B cell (primary cell): ENCODE measurements at regions not wholly inside any gene's neighbourhood (a gene's known extent, or its start where the extent isn't known, plus 50 kb on each side); places are given as distances from the start of the nearest gene placed in this dataset.

Source experiments
- ATAC-seq: fragments of 200-7000 bp; cut with Tn5 transposase; one replicate; pipeline ENCODE4 v1.10.0; 2021; ENCODE audit warnings: low read depth, mild to moderate bottlenecking, moderate number of reproducible peaks, moderate library complexity
- CTCF ChIA-PET: fragments of 350-600 bp; sonication (Branson Sonifier 250); formaldehyde crosslinking; loops from one replicate; lab custom pipeline; 2021; ENCODE audit warnings: antibody characterized with exemption, inconsistent platforms; lab: Charles Lee
- POLR2A ChIA-PET: fragments of 350-600 bp; sonication (Branson Sonifier 250); formaldehyde crosslinking; loops from one replicate; lab custom pipeline; 2021; ENCODE audit warnings: antibody characterized with exemption; lab: Charles Lee
- DNase-seq: peaks from one replicate; pipeline ENCODE4 v3.0.0; 2013
- H2AFZ ChIP-seq: 2 replicates; pipeline ENCODE4 v1.6.1; 2012; ENCODE audit warnings: mild to moderate bottlenecking, low read depth, low read length; ENCODE audit not compliant: insufficient read depth, poor library complexity, severe bottlenecking
- H3K27ac ChIP-seq, 2 donors: 1 replicate in 1 of 2; 2 replicates in 1 of 2; pipeline ENCODE4 v1.5.1; 2012 to 2013; ENCODE audit warnings: low read length in 2 of 2, mild to moderate bottlenecking in 2 of 2, moderate library complexity in 1 of 2
- H3K27me3 ChIP-seq, 4 experiments: fragments of 200-600 bp in 1 of 4; sonication (generic) in 1 of 4; replicated peaks in 1 of 4; 1 replicate in 2 of 4; 2 replicates in 2 of 4; pipeline versions ENCODE4 v1.6.1 to v1.7.0; 2013 to 2016; ENCODE audit warnings: low read length in 3 of 4, mild to moderate bottlenecking in 2 of 4, mixed read lengths in 1 of 4, moderate library complexity in 1 of 4; ENCODE audit not compliant: insufficient read depth in 4 of 4, control insufficient read depth in 3 of 4; ENCODE audit errors: control extremely low read depth in 1 of 4
- H3K36me3 ChIP-seq, 2 experiments: replicated peaks in 1 of 2; 1 replicate in 1 of 2; 2 replicates in 1 of 2; pipeline versions ENCODE4 v1.6.1 to v1.7.1; 2013; ENCODE audit warnings: low read length in 1 of 2; ENCODE audit not compliant: insufficient read depth in 2 of 2, control insufficient read depth in 1 of 2; ENCODE audit errors: control extremely low read depth in 1 of 2, extremely low read depth in 1 of 2
- H3K4me1 ChIP-seq, 2 donors: fragments of 200-600 bp in 1 of 2; sonication (generic) in 1 of 2; 1 replicate in 1 of 2; 2 replicates in 1 of 2; pipeline versions ENCODE4 v1.5.1 to v1.6.1; 2013 to 2017; ENCODE audit warnings: low read length in 2 of 2; ENCODE audit not compliant: control insufficient read depth in 2 of 2, insufficient read depth in 2 of 2
- H3K4me2 ChIP-seq: replicated peaks from 2 replicates; pipeline ENCODE3; 2012; ENCODE audit warnings: mild to moderate bottlenecking, low read depth, low read length; ENCODE audit not compliant: poor library complexity, severe bottlenecking
- H3K4me3 ChIP-seq, 5 experiments: fragments of 200-600 bp in 1 of 5; sonication (generic) in 1 of 5; 1 replicate in 3 of 5; 2 replicates in 2 of 5; pipeline versions ENCODE4 v1.5.1 to v1.7.0; 2011 to 2016; ENCODE audit warnings: low read length in 4 of 5, mild to moderate bottlenecking in 4 of 5, low read depth in 2 of 5, control low read depth in 1 of 5, moderate library complexity in 1 of 5; ENCODE audit not compliant: insufficient read depth in 1 of 5; ENCODE audit errors: control extremely low read depth in 1 of 5, extremely low read depth in 1 of 5
- H3K79me2 ChIP-seq: fragments of 200-600 bp; sonication (generic); one replicate; pipeline ENCODE4 v1.6.0; 2016; ENCODE audit warnings: low read length; ENCODE audit not compliant: control insufficient read depth, insufficient read depth
- H3K9ac ChIP-seq: fragments of 200-600 bp; sonication (generic); 2 replicates; pipeline ENCODE4 v1.6.1; 2017; ENCODE audit warnings: mild to moderate bottlenecking, low read length, moderate library complexity
- H3K9me3 ChIP-seq, 3 donors: one replicate each; pipeline versions ENCODE4 v1.6.1 to v1.7.1; 2013; ENCODE audit warnings: low read length in 2 of 3; ENCODE audit not compliant: control insufficient read depth in 2 of 3, insufficient read depth in 1 of 3; ENCODE audit errors: control extremely low read depth in 1 of 3
- H4K20me1 ChIP-seq: 2 replicates; pipeline ENCODE4 v1.6.0; 2012; ENCODE audit warnings: mild to moderate bottlenecking, low read length; ENCODE audit not compliant: insufficient read depth, control insufficient read depth, poor library complexity, severe bottlenecking
- H3K27ac Mint-ChIP-seq: one replicate; pipeline ENCODE4 v1.8.0; 2021; ENCODE audit warnings: mixed read lengths
- H3K27me3 Mint-ChIP-seq: one replicate; pipeline ENCODE4 v1.8.0; 2021; ENCODE audit warnings: mixed read lengths
- H3K4me1 Mint-ChIP-seq: one replicate; pipeline ENCODE4 v1.8.0; 2021; ENCODE audit warnings: mixed read lengths
- H3K4me3 Mint-ChIP-seq: one replicate; pipeline ENCODE4 v1.8.0; 2021; ENCODE audit warnings: mixed read lengths
- H3K9me3 Mint-ChIP-seq: one replicate; pipeline ENCODE4 v1.8.0; 2022; ENCODE audit warnings: mixed read lengths; ENCODE audit not compliant: insufficient read depth
- EZH2 ChIP-seq: IDR thresholded peaks from 2 replicates; pipeline ENCODE4 v1.6.1; 2012; ENCODE audit warnings: borderline replicate concordance, low read depth, mild to moderate bottlenecking, moderate library complexity, low read length; ENCODE audit not compliant: insufficient read depth, poor library complexity, severe bottlenecking
- WGBS: methylation state at CpG from one replicate; pipeline ENCODE4 v1.1.5; 2013; ENCODE audit warnings: missing lambda C conversion rate; ENCODE audit not compliant: insufficient coverage; 5-methylcytosine and 5-hydroxymethylcytosine counted together
- intact Hi-C: fragments of 100-400 bp; cut with micrococcal nuclease; formaldehyde crosslinking; loops from one replicate; pipeline ENCODE4 v1.10.0; 2022
- TF ChIP-seq, protein P1 (sequence below): fragments of 200-600 bp; IDR thresholded peaks from one replicate; pipeline ENCODE4 v1.8.0; 2022; ENCODE audit warnings: antibody characterized with exemption, mild to moderate bottlenecking

DNA sequence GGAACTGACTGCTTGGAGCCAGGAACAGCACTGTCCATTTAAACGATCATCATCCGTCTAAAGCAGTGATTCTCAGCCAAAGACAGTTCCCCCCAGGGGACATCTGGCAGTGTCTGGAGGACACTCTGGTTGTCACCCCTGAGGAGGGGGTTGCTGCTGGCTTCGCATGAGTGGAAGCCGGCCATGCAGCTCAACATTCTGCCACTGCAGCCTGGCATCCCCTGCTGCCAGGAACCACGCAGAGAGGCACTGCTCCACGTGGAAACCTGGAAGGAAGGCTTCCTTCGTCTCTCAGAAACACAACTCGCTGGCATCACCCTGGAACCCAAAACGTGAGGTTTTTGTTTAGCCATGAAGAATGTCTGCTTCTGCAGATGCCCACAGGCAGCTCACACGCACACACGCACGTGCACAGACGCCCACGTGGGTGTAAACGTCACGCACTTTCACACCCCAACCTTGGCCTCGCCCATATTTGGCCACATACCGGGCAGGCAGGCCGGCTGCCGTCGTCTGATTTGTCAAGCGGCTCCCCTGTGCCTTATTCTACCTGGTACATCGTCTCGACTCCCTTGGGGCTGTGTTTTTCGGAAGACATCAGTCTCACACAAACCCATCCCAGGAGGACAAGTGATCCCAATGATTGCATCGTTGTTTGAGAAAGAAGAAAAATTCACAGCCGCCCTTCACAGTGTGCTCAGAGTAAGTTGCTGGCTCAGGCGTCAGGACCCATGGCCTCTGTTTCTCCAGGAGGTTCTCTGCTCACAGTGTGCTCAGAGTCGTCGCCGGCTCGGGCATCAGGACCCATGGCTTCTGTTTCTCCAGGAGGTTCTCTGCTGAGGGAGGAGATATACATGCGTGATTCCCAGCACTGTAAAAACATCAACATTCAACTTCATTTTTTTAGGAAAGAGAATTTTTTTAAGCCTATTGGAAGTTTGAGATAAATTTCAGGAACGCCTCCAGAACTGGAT is 127.2 kb upstream of the PPP2R2D start:
- ATAC-seq (no peak), DNase-seq (no peak)
- 80% methylated on average over 28 of the region's 34 CpGs for WGBS
- Histone ChIP-seq H3K36me3 (no peaks in the 10 kb centered on the region), H3K4me2 (no peak overlapping the region), H2AFZ (no peak overlapping the region), H3K4me3 (no peak overlapping the region), H3K9me3 (peaks cover 0 to 44% (median 21%) of the 10 kb centered on the region in 3 donors), H3K79me2 (no peaks in the 10 kb centered on the region), H3K27ac (no peak overlapping the region), H4K20me1 (no peaks in the 10 kb centered on the region), H3K4me1 (no peaks in the 10 kb centered on the region), H3K27me3 (no peaks in the 10 kb centered on the region), H3K9ac (no peak overlapping the region)
- no peak for TF ChIP-seq EZH2
- TF ChIP-seq, protein P1, sequence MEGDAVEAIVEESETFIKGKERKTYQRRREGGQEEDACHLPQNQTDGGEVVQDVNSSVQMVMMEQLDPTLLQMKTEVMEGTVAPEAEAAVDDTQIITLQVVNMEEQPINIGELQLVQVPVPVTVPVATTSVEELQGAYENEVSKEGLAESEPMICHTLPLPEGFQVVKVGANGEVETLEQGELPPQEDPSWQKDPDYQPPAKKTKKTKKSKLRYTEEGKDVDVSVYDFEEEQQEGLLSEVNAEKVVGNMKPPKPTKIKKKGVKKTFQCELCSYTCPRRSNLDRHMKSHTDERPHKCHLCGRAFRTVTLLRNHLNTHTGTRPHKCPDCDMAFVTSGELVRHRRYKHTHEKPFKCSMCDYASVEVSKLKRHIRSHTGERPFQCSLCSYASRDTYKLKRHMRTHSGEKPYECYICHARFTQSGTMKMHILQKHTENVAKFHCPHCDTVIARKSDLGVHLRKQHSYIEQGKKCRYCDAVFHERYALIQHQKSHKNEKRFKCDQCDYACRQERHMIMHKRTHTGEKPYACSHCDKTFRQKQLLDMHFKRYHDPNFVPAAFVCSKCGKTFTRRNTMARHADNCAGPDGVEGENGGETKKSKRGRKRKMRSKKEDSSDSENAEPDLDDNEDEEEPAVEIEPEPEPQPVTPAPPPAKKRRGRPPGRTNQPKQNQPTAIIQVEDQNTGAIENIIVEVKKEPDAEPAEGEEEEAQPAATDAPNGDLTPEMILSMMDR, result no peak
- H3K27me3 Mint-ChIP-seq, result peaks cover 9% of the 10 kb centered on the region
- no peak overlapping the region for H3K27ac Mint-ChIP-seq
- POLR2A ChIA-PET, result no interaction called here
- CTCF ChIA-PET, result no interaction called here
- H3K9me3 Mint-ChIP-seq, result peaks cover 18% of the 10 kb centered on the region
- no peak overlapping the region for H3K4me3 Mint-ChIP-seq
- H3K4me1 Mint-ChIP-seq, result no peaks in the 10 kb centered on the region
- intact Hi-C loops, result no loop called here

GRCh38 chr10:131774681-131775085 is 126.1 kb upstream of the PPP2R2D start:
- 86% methylated on average over 17 of the region's 17 CpGs for WGBS
- peaks cover 9% of the 10 kb centered on the region for H3K27me3 Mint-ChIP-seq
- DNase-seq (no peak), ATAC-seq (no peak)
- Histone ChIP-seq H3K27me3 (no peaks in the 10 kb centered on the region), H3K4me3 (no peak overlapping the region), H3K4me1 (no peaks in the 10 kb centered on the region), H3K9me3 (peaks cover 0 to 53% (median 21%) of the 10 kb centered on the region in 3 donors), H4K20me1 (no peaks in the 10 kb centered on the region), H3K4me2 (no peak overlapping the region), H3K9ac (no peak overlapping the region), H2AFZ (no peak overlapping the region), H3K27ac (no peak overlapping the region), H3K79me2 (no peaks in the 10 kb centered on the region), H3K36me3 (no peaks in the 10 kb centered on the region)
- ChIA-PET POLR2A (no interaction called here), CTCF (no interaction called here)
- no peak overlapping the region for H3K27ac Mint-ChIP-seq
- H3K4me3 Mint-ChIP-seq, result no peak overlapping the region
- intact Hi-C loops, result no loop called here
- TF ChIP-seq, protein P1, result no peak
- no peak for TF ChIP-seq EZH2
- peaks cover 18% of the 10 kb centered on the region for H3K9me3 Mint-ChIP-seq
- H3K4me1 Mint-ChIP-seq, result no peaks in the 10 kb centered on the region
